Endodermal cell (in vitro differentiated cells): ENCODE measurements at regions not wholly inside any gene's neighbourhood (a gene's known extent, or its start where the extent isn't known, plus 50 kb on each side); places are given as distances from the start of the nearest gene placed in this dataset.

Experiments used
- DNase-seq: peaks from one replicate; pipeline ENCODE4 v3.0.0-alpha.2; 2017
- H3K27ac ChIP-seq: 2 replicates; pipeline ENCODE4 v1.5.1; 2013; ENCODE audit warnings: mild to moderate bottlenecking, low read depth, low read length, moderate library complexity
- H3K27me3 ChIP-seq: 2 replicates; pipeline ENCODE4 v1.6.1; 2013; ENCODE audit warnings: mild to moderate bottlenecking, low read length, moderate library complexity; ENCODE audit not compliant: insufficient read depth, control insufficient read depth, poor library complexity, severe bottlenecking
- H3K36me3 ChIP-seq: 2 replicates; pipeline ENCODE4 v1.7.0; 2013; ENCODE audit warnings: mild to moderate bottlenecking, low read length, moderate library complexity; ENCODE audit not compliant: control insufficient read depth, insufficient read depth
- H3K4me1 ChIP-seq: one replicate; pipeline ENCODE4 v1.7.0; 2013; ENCODE audit warnings: low read length; ENCODE audit not compliant: control insufficient read depth, insufficient read depth
- H3K4me3 ChIP-seq: 2 replicates; pipeline ENCODE4 v1.5.1; 2013; ENCODE audit warnings: mild to moderate bottlenecking, low read length, moderate library complexity
- H3K9ac ChIP-seq: 2 replicates; pipeline ENCODE4 v1.6.1; 2013; ENCODE audit warnings: mild to moderate bottlenecking, low read length, moderate library complexity; ENCODE audit not compliant: poor library complexity, severe bottlenecking; ENCODE audit errors: extremely low read depth
- H3K9me3 ChIP-seq: 2 replicates; pipeline ENCODE4 v1.6.1; 2013; ENCODE audit warnings: mild to moderate bottlenecking, low read length, moderate library complexity; ENCODE audit not compliant: control insufficient read depth
- H3K27ac Mint-ChIP-seq: 2 replicates; pipeline ENCODE4 v1.8.0; 2020; ENCODE audit warnings: mixed read lengths
- H3K27me3 Mint-ChIP-seq: 2 replicates; pipeline ENCODE4 v1.8.0; 2021; ENCODE audit warnings: mild to moderate bottlenecking, mixed read lengths; ENCODE audit not compliant: insufficient read depth
- H3K36me3 Mint-ChIP-seq: 2 replicates; pipeline ENCODE4 v1.8.0; 2020; ENCODE audit warnings: low read depth, mixed read lengths
- H3K4me1 Mint-ChIP-seq: 2 replicates; pipeline ENCODE4 v1.8.0; 2020; ENCODE audit warnings: mixed read lengths
- H3K4me3 Mint-ChIP-seq: 2 replicates; pipeline ENCODE4 v1.8.0; 2020; ENCODE audit warnings: mild to moderate bottlenecking, moderate library complexity, mixed read lengths
- H3K9me3 Mint-ChIP-seq: 2 replicates; pipeline ENCODE4 v1.8.0; 2020; ENCODE audit warnings: mild to moderate bottlenecking, mixed read lengths
- WGBS, 2 experiments: methylation state at CpG; one replicate each; pipeline versions ENCODE4 v1.1.5 to v1.1.7; 2013; ENCODE audit warnings: missing lambda C conversion rate in 2 of 2, mixed read lengths in 1 of 2; ENCODE audit not compliant: insufficient coverage in 1 of 2, insufficient read length in 1 of 2; 5-methylcytosine and 5-hydroxymethylcytosine counted together
- TF ChIP-seq, protein P1 (sequence below): fragments of 200-600 bp; sonication (generic); conservative IDR thresholded peaks from 2 replicates; pipeline ENCODE4 v1.5.0; 2021; ENCODE audit warnings: antibody characterized with exemption, mild to moderate bottlenecking

GRCh38 chr11:87545858-87546257, 508.1 kb downstream of the TMEM135 start:
- Mint-ChIP-seq H3K27me3 (no peaks in the 10 kb centered on the region), H3K36me3 (peaks cover 5% of the 10 kb centered on the region), H3K4me1 (no peaks in the 10 kb centered on the region), H3K9me3 (peaks cover 70% of the 10 kb centered on the region), H3K27ac (no peak overlapping the region), H3K4me3 (no peak overlapping the region)
- Histone ChIP-seq H3K27ac (no peak overlapping the region), H3K4me3 (no peak overlapping the region), H3K4me1 (no peaks in the 10 kb centered on the region), H3K27me3 (no peaks in the 10 kb centered on the region), H3K9me3 (peaks cover 37% of the 10 kb centered on the region), H3K9ac (no peak overlapping the region), H3K36me3 (no peaks in the 10 kb centered on the region)
- 82% methylated on average over 1 of the region's 1 CpG; no CpG with 5 or more reads in 1 of the 2 experiments for WGBS, 2 experiments
- DNase-seq = no peak
- TF ChIP-seq, protein P1, sequence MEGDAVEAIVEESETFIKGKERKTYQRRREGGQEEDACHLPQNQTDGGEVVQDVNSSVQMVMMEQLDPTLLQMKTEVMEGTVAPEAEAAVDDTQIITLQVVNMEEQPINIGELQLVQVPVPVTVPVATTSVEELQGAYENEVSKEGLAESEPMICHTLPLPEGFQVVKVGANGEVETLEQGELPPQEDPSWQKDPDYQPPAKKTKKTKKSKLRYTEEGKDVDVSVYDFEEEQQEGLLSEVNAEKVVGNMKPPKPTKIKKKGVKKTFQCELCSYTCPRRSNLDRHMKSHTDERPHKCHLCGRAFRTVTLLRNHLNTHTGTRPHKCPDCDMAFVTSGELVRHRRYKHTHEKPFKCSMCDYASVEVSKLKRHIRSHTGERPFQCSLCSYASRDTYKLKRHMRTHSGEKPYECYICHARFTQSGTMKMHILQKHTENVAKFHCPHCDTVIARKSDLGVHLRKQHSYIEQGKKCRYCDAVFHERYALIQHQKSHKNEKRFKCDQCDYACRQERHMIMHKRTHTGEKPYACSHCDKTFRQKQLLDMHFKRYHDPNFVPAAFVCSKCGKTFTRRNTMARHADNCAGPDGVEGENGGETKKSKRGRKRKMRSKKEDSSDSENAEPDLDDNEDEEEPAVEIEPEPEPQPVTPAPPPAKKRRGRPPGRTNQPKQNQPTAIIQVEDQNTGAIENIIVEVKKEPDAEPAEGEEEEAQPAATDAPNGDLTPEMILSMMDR = no peak

DNA sequence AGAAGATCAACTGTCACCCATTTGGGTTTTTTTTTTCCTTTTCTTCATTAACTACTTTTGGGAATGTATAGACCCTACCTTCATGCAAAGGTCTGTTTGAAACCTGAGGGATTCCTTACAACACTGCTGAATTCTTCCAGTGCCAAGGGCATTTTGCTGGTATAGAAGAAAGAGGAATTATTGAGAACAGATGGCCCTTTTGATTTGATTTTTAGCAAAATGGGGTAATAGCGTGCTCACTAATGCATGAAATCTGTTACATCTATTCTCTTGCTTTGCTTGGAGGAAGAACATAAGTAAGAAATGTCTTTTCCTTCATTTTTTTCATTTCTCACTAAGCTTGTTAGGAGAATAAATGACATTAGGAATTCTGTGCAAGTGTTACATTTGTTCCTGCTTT, 501.9 kb downstream of the TMEM135 start:
- Histone ChIP-seq H3K4me3 (no peak overlapping the region), H3K36me3 (no peaks in the 10 kb centered on the region), H3K9ac (no peak overlapping the region), H3K27ac (no peak overlapping the region), H3K27me3 (no peaks in the 10 kb centered on the region), H3K9me3 (peaks cover 26% of the 10 kb centered on the region), H3K4me1 (no peaks in the 10 kb centered on the region)
- H3K36me3 Mint-ChIP-seq = peaks cover 5% of the 10 kb centered on the region
- no peak overlapping the region for H3K4me3 Mint-ChIP-seq
- DNase-seq = no peak
- 100% methylated on average over 1 of the region's 1 CpG for WGBS, 2 experiments
- H3K27me3 Mint-ChIP-seq = no peaks in the 10 kb centered on the region
- TF ChIP-seq, protein P1 = no peak
- no peak overlapping the region for H3K27ac Mint-ChIP-seq
- no peaks in the 10 kb centered on the region for H3K4me1 Mint-ChIP-seq
- H3K9me3 Mint-ChIP-seq = peaks cover 32% of the 10 kb centered on the region

DNA sequence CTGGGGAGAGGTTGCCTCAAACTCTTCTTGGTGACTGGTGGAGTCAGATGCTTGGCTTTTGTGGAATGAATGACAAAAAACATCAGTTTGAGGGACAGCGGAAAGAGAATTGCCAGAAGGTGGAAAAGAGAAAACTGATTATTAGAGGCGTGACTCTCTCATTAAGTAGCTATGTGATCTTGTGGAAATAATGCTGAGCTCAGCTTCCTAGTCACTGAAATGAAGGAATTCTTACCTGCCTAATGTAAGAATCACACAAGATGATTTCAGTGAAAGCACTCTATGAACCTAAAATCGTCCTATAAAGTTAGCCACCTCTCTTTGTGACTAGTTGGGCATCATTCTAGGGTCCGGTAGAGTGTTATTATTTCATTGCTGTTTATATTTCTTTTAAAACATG, 498.8 kb downstream of the TMEM135 start:
- peaks cover 6% of the 10 kb centered on the region for H3K9me3 ChIP-seq
- H3K4me3 ChIP-seq = no peak overlapping the region
- H3K9ac ChIP-seq = no peak overlapping the region
- H3K27me3 ChIP-seq = no peaks in the 10 kb centered on the region
- Mint-ChIP-seq H3K27me3 (no peaks in the 10 kb centered on the region), H3K36me3 (no peaks in the 10 kb centered on the region), H3K9me3 (peaks cover 3% of the 10 kb centered on the region), H3K4me1 (peaks cover 8% of the 10 kb centered on the region), H3K27ac (no peak overlapping the region), H3K4me3 (no peak overlapping the region)
- WGBS, 2 experiments = 93 to 100% methylated on average over 2 to 4 of the region's 4 CpGs
- TF ChIP-seq, protein P1 = no peak
- H3K27ac ChIP-seq = no peak overlapping the region
- no peaks in the 10 kb centered on the region for H3K36me3 ChIP-seq
- no peaks in the 10 kb centered on the region for H3K4me1 ChIP-seq
- DNase-seq = no peak
